ENCODE measurements at regions not wholly inside any gene's neighbourhood (a gene's known extent, or its start where the extent isn't known, plus 50 kb on each side); places are given as distances from the start of the nearest gene placed in this dataset.
A peak's percentile ranks its signal among the peaks of the same experiment; 100 is the strongest.

DNA sequence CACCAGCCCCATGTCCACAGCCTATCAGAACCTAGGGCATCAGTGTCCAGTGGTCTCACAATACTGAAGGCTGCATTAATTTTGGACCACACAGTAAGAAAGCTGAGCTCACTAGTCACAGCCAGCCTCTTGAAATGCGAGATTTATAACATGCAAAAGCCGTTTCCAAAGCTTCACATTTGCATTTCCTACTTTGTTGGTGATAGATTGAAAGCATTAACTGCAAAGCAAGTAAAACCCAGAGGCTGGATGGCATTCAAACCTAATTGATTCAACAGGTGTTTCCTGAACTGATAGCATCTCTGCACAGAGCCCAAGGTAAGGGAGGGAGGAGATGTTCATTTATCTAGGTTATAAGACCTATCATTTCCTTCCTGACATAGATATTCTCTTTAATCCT, 410.1 kb downstream of the OMA1 start:
- no peak for DNase-seq

DNA sequence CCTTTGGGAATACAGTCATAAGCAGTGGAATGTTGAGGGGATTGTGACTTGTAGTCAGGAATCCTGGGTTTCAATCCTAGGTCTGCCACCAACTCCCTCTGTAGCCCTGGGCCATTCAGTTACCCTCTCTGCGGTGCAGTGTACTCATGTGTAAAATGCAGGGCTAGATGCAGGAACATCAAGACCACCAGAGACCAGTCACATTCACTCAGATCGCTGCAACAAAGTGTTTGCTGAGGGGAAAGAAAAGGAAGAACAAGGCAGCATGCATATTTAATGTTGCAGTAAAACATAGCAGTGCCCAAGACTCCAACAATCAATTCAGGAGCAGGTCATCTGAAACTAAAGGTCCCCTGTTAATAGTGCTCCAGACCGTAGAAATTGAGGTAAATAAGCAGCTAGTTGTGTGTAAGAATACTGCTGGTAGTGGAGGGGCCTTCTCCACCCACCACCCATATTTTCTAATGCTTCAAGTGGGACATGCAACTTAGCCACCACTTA, 410.7 kb downstream of the OMA1 start:
- DNase-seq = no peak

GRCh38 chr1:58133562-58133961, 413.0 kb downstream of the OMA1 start:
- no peak for DNase-seq

DNA sequence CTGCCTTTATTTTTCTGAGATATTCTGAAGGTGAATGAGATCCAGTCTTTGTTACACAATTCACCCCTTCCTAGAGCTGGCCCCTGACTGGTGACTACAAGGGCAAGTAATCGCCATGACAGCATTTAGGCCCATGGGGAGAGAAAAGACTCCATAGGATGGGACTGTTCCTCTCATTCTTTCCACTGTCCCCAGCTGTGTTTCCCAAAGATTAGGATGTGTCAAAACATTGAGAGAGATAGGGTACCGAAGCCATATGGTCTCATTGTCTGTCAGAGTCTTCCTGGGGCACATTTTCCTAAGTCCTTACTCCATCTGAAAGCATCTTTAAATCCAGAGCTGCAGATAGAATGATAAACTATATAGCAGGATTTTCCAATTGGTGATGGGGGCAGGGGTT, 423.5 kb downstream of the OMA1 start:
- DNase-seq = no peak

GRCh38 chr1:58119971-58120370, 426.6 kb downstream of the OMA1 start:
- DNase-seq = no peak

GRCh38 chr1:58116284-58116683, 430.2 kb downstream of the OMA1 start:
- DNase-seq = no peak

- no peak for DNase-seq
Measured at GRCh38 chr1:58109646-58110200, 436.8 kb downstream of the OMA1 start.

DNA sequence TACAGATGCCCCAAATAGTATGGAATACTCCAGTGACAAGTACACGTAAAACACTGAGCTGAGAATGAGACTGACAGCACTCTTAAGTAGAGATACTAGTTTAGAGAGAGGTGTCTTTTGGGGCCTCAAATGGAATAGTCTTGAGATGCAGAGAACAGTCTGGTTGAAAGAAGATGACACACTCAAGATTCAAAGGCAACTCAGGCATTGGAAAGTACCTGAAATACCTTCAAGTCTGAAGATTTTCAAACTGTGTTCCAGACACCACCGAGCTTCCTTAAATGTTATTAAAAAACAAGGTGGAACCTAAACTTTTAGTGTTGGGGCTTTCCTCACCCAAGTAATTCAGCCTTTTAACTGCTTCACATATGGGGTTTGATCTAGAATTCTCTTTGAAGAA, 437.7 kb downstream of the OMA1 start:
- DNase-seq = no peak

- no peak for DNase-seq
Measured at GRCh38 chr1:58107943-58108342, 438.6 kb downstream of the OMA1 start.

DNA sequence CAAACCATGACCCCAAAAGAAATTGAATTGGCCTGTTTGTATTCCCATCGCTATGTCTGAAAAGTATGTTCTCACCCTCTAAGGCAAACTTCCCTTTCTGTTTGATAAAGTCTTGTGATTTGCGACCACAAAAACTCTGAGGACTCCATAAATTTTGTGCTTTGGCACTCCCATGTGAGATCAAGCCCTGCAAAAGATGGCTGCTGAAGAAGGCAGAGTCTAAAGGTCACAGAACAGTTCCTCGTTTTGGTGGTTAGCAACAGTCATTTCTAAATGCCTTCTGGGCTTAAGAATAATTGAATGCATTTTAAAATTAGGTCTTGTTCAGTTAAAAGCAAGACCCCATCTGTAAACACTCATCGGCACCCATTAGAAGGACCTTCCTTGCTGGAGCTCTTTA, 441.6 kb downstream of the OMA1 start:
- DNase-seq = no peak

DNA sequence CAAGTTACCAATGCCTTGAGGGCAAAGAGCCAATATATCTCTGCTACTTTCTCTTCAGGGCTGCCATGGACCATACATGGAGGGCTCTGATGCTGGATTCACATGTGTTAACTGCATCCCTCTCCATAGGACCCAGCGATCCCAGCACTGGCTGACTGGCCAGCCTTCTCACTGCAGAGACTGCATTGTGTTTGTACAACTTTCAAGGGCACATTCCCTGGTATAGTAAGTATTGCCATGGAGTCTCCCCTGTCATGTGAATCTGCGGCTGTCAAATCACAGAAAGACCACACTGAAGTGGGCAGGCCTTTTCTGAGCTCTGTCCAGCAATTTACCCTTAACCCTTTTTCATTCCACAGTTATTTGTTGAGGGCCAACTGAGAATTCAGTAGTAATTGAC, 449.8 kb downstream of the OMA1 start:
- no peak for DNase-seq

GRCh38 chr1:58095183-58095582, 451.3 kb downstream of the OMA1 start:
- DNase-seq = no peak

- DNase-seq = no peak
Measured at GRCh38 chr1:58094221-58094620, 452.3 kb downstream of the OMA1 start.

GRCh38 chr1:58090640-58091039, 455.9 kb downstream of the OMA1 start:
- DNase-seq = no peak

GRCh38 chr1:58089898-58090534, 456.5 kb downstream of the OMA1 start:
- DNase-seq = peak; percentile 57

- no peak for DNase-seq
Measured at GRCh38 chr1:58084266-58084665, 462.3 kb downstream of the OMA1 start.

DNA sequence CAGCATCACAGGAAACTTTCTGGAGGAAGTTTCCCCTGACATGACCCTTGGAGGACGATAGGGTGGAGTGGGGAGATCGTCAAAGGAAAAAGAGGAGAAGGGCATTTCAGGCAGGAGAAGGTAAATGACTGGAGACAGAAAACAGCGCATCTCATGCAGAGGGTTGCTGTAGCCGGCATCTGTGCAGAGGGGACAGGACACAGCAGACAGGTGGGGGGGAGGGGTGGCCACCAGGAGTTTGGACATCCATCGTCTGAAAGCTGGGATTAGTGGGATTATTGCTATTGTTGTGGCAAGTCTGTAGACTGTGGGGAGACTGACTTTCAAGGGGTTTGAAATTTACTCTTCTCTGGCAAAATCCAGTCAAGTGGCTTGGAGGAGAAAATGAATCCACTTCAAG, 463.9 kb downstream of the OMA1 start:
- no peak for DNase-seq

GRCh38 chr1:58076258-58076657, 470.3 kb downstream of the OMA1 start:
- no peak for DNase-seq

GRCh38 chr1:58075188-58075578, 471.3 kb downstream of the OMA1 start:
- DNase-seq = no peak

GRCh38 chr1:58072450-58072849, 474.1 kb downstream of the OMA1 start:
- no peak for DNase-seq

DNA sequence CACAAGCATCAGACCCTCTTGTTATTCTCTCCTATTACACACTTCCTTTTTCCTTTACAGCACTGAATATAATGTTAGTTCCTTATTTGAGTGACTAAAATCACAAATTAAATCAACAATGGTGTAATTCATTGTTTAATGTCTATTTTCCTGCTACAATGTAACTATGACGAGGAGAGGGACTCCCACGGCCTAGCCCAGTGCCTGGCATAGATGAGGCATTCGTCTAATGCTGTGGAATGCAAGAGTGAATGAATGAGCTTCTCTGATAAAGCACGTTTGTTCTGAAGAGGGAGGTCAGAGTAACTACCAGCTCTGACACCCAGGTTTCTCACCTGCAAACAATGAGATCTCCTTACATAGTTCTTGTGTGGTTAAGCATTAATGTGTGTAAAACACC, 479.4 kb downstream of the OMA1 start:
- DNase-seq = no peak

GRCh38 chr1:58065520-58065919, 481.0 kb downstream of the OMA1 start:
- DNase-seq = no peak

- no peak for DNase-seq
Measured at GRCh38 chr1:58064166-58064565, 482.4 kb downstream of the OMA1 start.

GRCh38 chr1:58063095-58063494, 483.4 kb downstream of the OMA1 start:
- DNase-seq = no peak

Data from left kidney (tissue), 1 donor.